NCI-H774 (cell line): ENCODE measurements at regions not wholly inside any gene's neighbourhood (a gene's known extent, or its start where the extent isn't known, plus 50 kb on each side); places are given as distances from the start of the nearest gene placed in this dataset.
"Not testable (repeated sequence)": the region's sequence is repeated elsewhere in the genome, so short reads cannot be mapped to it uniquely, and the experiment has no call there.

Source experiments
- DNase-seq: peaks from one replicate; lab custom pipeline; 2025; lab: John Stamatoyannopoulos, UW

DNA sequence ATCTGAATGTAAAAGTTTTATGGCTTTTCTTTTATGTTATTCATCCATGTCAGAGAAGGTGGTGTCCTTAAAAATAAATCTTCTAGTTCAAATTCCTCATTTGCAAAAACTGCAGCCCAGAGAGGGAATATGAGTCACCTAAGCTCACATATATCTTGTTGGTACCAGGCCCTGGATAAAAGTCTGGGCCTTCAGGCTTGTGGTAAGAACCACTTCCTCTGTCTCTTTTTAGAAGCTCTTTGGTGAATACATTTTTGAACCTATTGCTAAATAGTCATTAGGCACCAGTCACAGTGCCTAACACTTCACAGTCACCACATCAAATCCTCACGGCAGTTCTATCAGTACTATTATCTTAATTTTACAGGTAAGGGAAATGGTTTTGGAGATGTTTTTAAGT lies 199.2 kb downstream of the KCNS3 start:
- DNase-seq, result no peak

DNA sequence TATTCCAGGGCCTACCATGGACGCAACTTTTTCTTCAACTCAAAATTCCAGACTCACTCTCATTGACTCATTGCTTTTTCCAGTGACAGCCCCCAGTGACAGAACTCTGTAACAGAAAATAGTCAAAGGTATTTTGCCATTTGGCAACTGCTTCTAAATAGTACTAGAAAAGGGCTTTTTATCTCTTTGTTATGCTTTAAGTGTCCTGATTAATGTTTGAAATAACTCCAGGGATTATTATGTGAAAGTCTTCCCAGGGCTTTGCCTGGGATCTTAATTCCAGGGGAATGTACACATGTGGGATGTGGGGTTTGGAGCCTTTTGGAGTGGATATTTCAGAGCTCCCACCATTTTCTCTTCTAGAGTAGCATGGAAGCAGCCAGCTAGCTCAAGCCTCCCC lies 198.8 kb downstream of the KCNS3 start:
- no peak for DNase-seq

DNA sequence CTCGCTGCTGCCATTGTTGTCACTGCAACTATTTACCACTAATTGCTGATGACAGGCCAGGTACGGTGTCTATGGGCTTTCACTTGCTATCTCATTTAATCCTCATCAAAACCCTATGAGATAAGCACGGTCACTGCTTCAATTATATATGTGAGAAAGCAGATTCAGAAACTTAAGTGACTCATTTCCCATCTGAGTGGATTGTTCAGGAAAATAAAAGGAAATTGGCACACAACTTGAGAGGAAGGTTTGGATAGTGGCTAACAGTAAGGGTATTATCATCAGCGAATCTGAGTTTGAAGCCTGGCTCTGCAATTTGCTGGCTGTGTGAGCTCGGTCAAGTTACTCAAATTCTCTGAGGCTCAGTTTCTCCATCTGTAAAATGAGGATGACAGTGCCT lies 196.0 kb downstream of the KCNS3 start:
- DNase-seq, result no peak

- no peak for DNase-seq
Measured at GRCh38 chr2:18073601-18074000, 195.1 kb downstream of the KCNS3 start.

GRCh38 chr2:18067588-18068384 lies 189.3 kb downstream of the KCNS3 start:
- no peak for DNase-seq

DNA sequence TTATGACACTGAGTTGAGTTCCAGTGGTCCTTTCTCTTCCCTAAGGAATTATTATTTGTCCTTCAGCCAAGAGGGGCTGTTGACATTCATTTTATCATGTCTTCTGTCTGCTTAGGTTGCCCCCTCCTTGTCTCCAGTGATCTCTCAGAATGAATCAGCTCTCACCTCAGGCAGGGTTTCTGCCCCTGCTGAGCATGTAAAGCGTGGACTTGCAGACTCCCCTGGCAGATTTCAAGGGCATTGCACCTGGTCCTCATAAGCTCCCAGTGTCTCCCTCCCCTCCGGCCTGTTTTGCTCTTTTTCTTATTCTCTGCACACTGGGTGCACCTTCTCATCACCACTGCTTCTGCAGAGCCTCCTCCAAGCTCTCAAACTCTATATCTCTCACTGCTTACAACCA lies 188.4 kb downstream of the KCNS3 start:
- DNase-seq, result no peak

- DNase-seq, result no peak
Measured at GRCh38 chr2:18066066-18066465, 187.6 kb downstream of the KCNS3 start.

GRCh38 chr2:18065249-18065648 lies 186.8 kb downstream of the KCNS3 start:
- no peak for DNase-seq

GRCh38 chr2:18063826-18064470 lies 185.5 kb downstream of the KCNS3 start:
- DNase-seq, result no peak

GRCh38 chr2:18062892-18063291 lies 184.4 kb downstream of the KCNS3 start:
- no peak for DNase-seq

DNA sequence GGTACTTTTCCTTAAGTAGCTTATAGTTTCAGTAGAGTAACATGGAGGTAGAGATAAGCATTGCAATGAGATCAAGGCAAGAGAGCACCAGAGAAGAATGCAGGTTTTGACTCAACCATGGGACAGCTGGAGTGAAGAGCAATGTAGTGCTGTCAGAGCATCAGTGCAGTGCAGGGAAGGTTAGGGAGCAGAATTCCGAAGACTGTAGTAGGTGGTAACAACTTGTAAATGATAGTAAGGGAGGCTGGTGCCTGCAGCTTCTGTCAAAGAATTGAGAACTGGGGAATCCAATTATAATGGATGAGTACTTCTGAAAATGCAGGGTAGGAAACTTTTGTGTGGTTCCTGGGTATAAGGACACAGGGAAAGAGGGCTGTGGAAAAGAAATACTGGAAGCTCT lies 183.2 kb downstream of the KCNS3 start:
- no peak for DNase-seq

- DNase-seq, result no peak
Measured at GRCh38 chr2:18057657-18058056, 179.2 kb downstream of the KCNS3 start.

- no peak for DNase-seq
Measured at GRCh38 chr2:18055290-18055689, 176.8 kb downstream of the KCNS3 start.

DNA sequence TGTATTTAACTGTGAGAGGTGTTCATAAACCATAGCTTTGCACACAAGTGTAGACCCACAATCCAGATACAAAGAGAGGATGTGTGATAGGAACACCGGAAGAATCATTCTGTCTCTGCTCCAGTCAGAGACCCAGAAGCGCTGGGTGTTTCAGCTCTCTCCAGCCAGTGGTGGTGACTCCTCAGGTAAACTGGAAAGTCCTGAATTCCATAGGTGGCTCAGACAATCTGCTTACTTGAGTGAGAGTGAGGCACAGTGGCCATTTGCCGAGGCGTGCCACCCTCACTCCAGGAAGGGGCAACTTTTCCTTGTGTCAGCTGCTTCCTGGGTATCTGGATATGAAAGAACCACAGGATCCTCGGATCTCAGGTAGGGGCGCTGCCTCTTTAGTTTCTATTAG lies 171.5 kb downstream of the KCNS3 start:
- DNase-seq, result no peak

DNA sequence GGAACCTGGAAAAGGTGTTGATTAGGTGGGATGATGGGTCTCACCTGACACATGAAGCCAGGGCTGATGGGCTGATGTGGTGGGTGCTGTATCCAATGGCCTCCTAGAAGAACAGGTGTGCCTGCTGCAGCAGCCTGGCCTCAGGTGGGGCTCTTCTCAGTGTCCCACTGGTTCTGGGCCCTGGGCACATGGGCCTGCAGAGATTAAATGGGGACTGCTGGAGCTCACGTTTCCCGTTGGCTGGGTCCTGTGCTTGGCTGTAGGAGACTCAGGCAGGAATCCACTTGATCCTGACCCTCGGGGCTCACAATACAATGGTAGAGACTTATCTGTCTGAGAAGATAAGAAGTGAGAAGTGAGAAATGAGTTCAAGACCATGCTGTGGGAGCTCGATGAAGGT lies 170.9 kb downstream of the KCNS3 start:
- DNase-seq, result no peak

DNA sequence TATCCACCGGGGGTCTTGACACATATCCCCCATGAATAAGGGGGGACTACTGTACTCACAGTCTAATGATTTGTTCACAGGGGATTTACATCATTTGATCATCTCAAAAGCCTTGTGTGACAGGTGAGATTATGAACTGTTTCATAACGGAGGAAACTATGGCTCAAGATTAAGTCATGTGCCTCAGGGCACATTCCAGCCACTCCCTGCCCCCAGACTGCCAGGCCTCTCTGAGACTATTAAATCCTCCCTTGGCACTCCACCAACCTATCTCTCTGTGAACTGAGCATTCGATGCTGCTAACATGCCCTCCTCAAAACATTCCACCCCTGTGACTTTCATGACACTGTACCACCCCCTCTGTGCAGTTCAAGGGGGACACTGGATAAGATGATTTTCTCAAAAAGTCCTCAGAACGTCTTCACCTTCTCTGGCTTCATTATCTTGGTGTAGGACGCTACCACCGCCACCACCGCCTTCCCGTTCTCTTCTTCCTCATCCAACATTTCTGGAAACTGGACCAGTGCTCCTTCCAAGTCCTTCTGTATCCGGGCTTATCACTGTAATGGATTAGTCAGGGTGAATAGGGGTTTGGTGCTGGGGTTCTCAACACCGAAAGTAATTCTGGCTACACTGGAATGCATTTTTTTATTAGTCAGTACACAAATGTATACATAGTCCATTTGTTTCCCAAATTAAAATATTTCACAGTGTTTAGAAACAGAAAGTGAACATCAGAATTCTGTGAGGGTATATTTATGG lies 169.6 kb downstream of the KCNS3 start:
- DNase-seq, result no peak

DNA sequence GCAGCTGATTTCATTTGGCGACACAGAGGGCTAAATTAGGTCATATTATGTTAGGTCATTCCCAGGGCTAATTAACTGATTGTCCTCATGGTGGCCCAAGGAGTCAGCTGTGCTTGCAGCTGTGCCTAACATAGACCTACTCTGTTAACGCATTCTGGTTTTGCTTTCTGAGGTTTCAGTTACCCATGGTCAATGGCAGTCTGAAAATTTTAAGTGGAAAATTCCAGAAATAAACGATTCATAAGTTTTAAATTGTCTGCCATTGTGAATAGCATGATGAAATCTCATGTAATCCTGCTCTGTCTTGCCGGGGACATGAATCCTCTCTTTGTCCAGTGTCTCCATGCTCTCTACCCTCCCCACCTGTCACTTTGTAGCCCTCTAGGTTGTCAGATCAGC lies 168.7 kb downstream of the KCNS3 start:
- DNase-seq, result no peak

- no peak for DNase-seq
Measured at GRCh38 chr2:18046558-18047212, 168.2 kb downstream of the KCNS3 start.

GRCh38 chr2:18046017-18046416 lies 167.6 kb downstream of the KCNS3 start:
- no peak for DNase-seq

GRCh38 chr2:18045230-18045629 lies 166.8 kb downstream of the KCNS3 start:
- no peak for DNase-seq

- DNase-seq, result not testable (repeated sequence)
Measured at GRCh38 chr2:18017381-18017780, 138.9 kb downstream of the KCNS3 start.

- no peak for DNase-seq
Measured at GRCh38 chr2:18009891-18010290, 131.4 kb downstream of the KCNS3 start.

DNA sequence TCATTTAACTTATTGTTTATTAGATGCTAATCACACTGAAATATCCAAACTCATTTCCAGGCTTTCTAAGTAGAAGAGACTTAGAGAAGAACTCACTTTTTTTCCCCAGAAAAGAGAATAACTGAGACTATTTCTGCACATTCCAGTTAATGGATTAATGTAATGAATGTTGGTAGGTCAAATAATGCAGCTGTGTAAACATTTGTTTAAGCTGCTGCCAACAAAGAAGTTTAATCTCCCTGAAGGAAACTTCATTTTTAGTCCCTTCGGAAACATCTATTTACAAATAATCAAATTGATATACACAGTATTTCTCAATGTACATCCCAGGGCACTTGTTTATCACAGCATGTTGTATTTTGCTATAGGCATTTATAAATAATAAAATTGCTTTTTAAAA lies 126.9 kb downstream of the KCNS3 start:
- peak; percentile 11 for DNase-seq
